HG03139 (cell line): ENCODE measurements at regions not wholly inside any gene's neighbourhood (a gene's known extent, or its start where the extent isn't known, plus 50 kb on each side); places are given as distances from the start of the nearest gene placed in this dataset.
"Not testable (repeated sequence)": the region's sequence is repeated elsewhere in the genome, so short reads cannot be mapped to it uniquely, and the experiment has no call there.

ENCODE experiments used
- ATAC-seq: cut with Tn5 transposase; IDR thresholded peaks from one replicate; pipeline ENCODE4 v1.9.1; 2021; ENCODE audit not compliant: unreplicated experiment

GRCh38 chr10:9229702-9230244 is 1175.3 kb downstream of the GATA3 start:
- ATAC-seq, result no peak

GRCh38 chr10:9230625-9231024 is 1176.1 kb downstream of the GATA3 start:
- ATAC-seq, result no peak

GRCh38 chr10:9234191-9234590 is 1179.7 kb downstream of the GATA3 start:
- no peak for ATAC-seq

- no peak for ATAC-seq
Measured at GRCh38 chr10:9238041-9238440, 1183.6 kb downstream of the GATA3 start.

GRCh38 chr10:9239298-9239697 is 1184.8 kb downstream of the GATA3 start:
- no peak for ATAC-seq

- ATAC-seq, result no peak
Measured at GRCh38 chr10:9243941-9244411, 1189.5 kb downstream of the GATA3 start.

- ATAC-seq, result no peak
Measured at GRCh38 chr10:9244864-9245263, 1190.4 kb downstream of the GATA3 start.

GRCh38 chr10:9253121-9253520 is 1198.6 kb downstream of the GATA3 start:
- no peak for ATAC-seq

- no peak for ATAC-seq
Measured at GRCh38 chr10:9254353-9254752, 1199.9 kb downstream of the GATA3 start.

- ATAC-seq, result no peak
Measured at GRCh38 chr10:9260690-9261089, 1206.2 kb downstream of the GATA3 start.

- ATAC-seq, result no peak
Measured at GRCh38 chr10:9262770-9263169, 1208.3 kb downstream of the GATA3 start.

- ATAC-seq, result no peak
Measured at GRCh38 chr10:9268176-9268575, 1213.7 kb downstream of the GATA3 start.

- ATAC-seq, result not testable (repeated sequence)
Measured at GRCh38 chr10:9273126-9273833, 1218.8 kb downstream of the GATA3 start.

GRCh38 chr10:9274206-9274755 is 1219.8 kb downstream of the GATA3 start:
- ATAC-seq, result no peak

GRCh38 chr10:9275861-9276260 is 1221.4 kb downstream of the GATA3 start:
- ATAC-seq, result no peak

GRCh38 chr10:9285690-9286089 is 1231.2 kb downstream of the GATA3 start:
- ATAC-seq, result no peak

GRCh38 chr10:9289811-9290210 is 1235.3 kb downstream of the GATA3 start:
- ATAC-seq, result no peak

- no peak for ATAC-seq
Measured at GRCh38 chr10:9291081-9291480, 1236.6 kb downstream of the GATA3 start.

GRCh38 chr10:9294132-9294663 is 1239.7 kb downstream of the GATA3 start:
- ATAC-seq, result peak; percentile 18

- peak; percentile 78 for ATAC-seq
Measured at GRCh38 chr10:9294865-9295264, 1240.4 kb downstream of the GATA3 start.

- no peak for ATAC-seq
Measured at GRCh38 chr10:9296190-9296589, 1241.7 kb downstream of the GATA3 start.

- ATAC-seq, result no peak
Measured at GRCh38 chr10:9297580-9297979, 1243.1 kb downstream of the GATA3 start.
